NCI-H1417 (cell line): ENCODE measurements at regions not wholly inside any gene's neighbourhood (a gene's known extent, or its start where the extent isn't known, plus 50 kb on each side); places are given as distances from the start of the nearest gene placed in this dataset.

ENCODE experiments used
- DNase-seq, 3 experiments: peaks; one replicate each; lab custom pipeline; 2025; lab: John Stamatoyannopoulos, UW

GRCh38 chr6:142500250-142500786 is 198.5 kb downstream of the ADGRG6 start:
- DNase-seq = no peak

GRCh38 chr6:142501795-142502194 is 200.0 kb downstream of the ADGRG6 start:
- DNase-seq = no peak

DNA sequence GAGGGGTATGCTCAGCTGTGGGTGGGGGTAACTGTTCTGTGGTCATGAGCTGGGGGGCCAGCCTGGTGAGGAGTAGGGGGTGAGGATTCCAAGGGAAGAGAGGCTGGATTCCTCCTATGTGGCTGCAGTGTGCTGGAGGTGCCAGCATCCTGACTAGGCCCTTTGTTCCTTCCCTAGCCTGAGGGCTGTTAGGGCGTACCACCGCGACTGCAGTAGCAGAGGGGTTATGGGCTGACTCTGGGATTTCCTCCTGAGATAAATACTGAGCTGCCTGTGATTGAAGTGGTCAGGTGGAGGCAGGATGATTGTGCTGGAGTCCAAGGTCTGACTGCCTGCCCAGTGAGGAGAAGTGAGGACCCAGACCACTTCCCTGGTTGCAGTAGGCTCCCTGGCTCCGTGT is 205.3 kb downstream of the ADGRG6 start:
- no peak for DNase-seq

GRCh38 chr6:142510211-142510610 is 208.4 kb downstream of the ADGRG6 start:
- DNase-seq = no peak

DNA sequence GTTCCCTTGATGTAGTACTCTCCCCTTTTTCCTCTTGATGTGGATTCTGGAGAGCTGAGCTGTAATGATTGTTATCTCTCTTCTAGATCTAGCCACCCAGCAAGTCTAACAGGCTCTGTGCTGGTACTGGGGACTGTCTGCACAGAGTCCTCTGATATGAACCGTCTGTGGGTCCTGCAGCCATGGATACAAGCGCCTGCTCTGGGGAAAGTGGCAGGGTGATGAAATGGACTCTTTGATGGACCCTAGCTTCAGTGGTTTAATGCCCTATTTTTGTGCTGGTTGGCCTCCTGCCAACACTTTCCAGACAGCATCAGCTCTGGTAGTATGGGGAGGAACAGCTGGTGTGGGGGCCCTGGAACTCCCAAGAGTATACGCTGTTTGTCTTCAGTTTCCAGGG is 216.3 kb downstream of the ADGRG6 start:
- peak in 2 of 3 experiments; percentile 18 to 69 for DNase-seq

- no peak for DNase-seq
Observed at GRCh38 chr6:142518761-142519160, 217.0 kb downstream of the ADGRG6 start.

DNA sequence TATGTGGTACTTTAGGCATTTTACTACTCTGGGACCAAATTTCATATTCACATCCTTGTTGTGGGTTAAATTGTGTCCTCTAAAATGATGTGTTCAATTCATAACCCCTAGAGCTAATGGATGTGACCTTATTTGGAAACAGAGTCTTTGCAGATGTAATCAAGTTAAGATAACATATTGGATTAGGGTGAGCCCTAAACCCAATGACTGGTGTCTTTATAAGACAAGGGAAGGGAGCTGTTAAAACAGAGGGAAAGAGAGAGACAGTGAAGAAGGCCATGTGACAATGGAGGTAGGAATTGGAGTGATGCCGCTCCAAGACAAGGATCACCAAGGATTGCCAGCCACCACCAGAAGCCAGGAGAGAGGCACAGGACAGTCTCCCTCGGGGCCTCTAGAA is 220.0 kb downstream of the ADGRG6 start:
- no peak for DNase-seq

- no peak for DNase-seq
Observed at GRCh38 chr6:142523515-142524375, 221.9 kb downstream of the ADGRG6 start.

GRCh38 chr6:142530566-142530965 is 228.8 kb downstream of the ADGRG6 start:
- DNase-seq = no peak

- DNase-seq = no peak
Observed at GRCh38 chr6:142531727-142532126, 229.9 kb downstream of the ADGRG6 start.

DNA sequence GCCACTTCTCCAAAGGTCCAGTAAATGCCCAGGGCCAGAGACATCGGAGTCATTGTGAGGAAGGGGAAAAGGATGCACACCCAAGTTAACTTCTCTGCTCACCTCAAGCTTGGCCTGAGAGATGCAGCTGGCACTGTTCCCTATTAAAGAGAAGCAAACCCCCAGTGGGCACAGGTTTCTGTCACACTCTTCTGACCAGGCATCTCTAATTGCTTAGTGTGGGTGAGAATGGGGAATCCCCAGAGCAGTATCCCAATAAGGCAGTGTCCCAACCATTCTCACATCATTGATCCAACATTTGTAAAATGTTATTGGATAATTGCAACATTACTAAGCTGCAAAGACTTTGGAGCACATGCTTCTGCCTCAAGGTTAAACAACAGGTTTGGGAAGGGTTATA is 232.3 kb downstream of the ADGRG6 start:
- no peak for DNase-seq

DNA sequence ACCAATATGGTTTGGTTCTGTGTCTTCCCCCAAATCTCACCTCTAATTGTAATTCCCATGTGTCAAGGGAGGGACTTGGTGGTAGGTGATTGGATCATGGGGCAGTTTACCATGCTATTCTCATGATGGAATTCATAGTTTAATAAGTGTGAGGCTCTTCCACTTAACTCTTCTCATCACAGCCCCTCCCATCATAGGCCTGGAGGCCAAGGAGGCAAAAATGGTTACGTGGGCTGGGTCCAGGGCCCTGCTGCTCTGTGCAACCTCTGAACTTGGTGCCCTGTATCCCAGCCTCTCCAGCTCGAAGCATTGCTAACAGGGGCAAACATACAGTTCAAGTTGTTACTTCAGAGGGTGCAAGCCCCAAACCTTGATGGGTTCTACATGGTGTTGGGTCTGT is 232.7 kb downstream of the ADGRG6 start:
- no peak for DNase-seq

GRCh38 chr6:142537612-142538478 is 236.0 kb downstream of the ADGRG6 start:
- peak in 2 of 3 experiments; percentile 21 to 57 for DNase-seq

DNA sequence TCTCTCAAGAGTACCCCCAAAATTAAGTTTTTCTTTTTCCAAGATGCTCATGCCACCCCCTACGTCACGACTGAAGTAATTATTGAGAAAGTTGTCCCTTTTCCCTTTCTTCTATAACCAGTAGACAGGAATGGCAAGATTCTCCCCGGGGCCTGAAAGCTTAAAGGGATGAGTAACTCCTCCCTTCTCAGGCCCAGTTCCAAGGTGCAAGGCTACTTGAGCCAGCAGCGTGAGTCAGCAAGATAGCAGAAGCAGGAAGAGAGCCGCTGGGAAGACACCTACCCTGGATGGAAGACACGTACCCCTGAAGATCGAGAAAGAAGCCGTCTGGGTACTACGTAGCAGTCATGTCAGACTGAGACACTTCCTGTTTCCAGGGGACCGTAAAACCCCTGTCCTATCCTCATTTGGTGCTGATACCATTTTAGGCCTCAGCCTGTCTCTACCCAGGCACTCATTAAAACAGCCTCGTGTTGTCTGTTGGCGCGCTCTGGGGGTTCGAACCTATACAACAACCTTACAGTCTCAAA is 241.0 kb downstream of the ADGRG6 start:
- no peak for DNase-seq

DNA sequence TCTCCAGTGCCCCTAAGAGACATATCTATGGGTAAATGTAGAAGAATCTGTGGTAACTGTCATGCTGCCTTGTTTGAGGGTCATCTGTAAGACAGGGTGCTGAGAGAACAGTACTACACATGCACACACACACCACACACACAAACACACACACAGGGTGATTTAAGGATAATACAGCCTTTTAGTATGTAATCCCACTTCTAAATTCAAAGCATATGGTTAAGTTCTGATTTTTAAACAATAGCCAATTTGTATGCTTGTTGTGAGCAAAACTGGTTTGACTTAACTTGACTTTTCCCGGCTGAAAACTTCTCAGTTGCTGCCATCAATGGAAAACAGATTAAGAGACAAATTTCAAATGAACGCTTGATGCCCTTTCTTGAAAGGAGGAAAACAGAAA is 241.8 kb downstream of the ADGRG6 start:
- DNase-seq = no peak

GRCh38 chr6:142544199-142544838 is 242.5 kb downstream of the ADGRG6 start:
- no peak for DNase-seq

DNA sequence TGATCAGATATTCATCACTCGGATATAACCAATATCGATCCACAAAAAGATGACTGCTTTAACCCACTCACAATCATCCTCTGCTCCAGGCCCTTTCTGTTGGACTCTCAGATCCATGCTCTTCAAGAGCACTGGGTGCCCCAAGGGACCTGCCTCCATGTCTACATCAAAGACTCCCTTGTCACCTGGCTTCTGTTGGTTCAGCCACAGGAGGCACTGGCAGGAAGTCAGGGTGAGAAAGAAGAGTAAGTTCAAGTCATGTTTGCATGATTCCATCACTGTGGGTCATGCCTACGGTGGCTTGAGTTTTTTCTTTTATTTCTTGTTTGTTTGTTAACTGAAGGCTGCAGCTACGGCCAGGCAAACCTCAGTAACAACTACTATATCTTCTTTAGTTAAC is 243.3 kb downstream of the ADGRG6 start:
- DNase-seq = peak in 1 of 3 experiments; percentile 5

- no peak for DNase-seq
Observed at GRCh38 chr6:142548566-142548965, 246.8 kb downstream of the ADGRG6 start.

DNA sequence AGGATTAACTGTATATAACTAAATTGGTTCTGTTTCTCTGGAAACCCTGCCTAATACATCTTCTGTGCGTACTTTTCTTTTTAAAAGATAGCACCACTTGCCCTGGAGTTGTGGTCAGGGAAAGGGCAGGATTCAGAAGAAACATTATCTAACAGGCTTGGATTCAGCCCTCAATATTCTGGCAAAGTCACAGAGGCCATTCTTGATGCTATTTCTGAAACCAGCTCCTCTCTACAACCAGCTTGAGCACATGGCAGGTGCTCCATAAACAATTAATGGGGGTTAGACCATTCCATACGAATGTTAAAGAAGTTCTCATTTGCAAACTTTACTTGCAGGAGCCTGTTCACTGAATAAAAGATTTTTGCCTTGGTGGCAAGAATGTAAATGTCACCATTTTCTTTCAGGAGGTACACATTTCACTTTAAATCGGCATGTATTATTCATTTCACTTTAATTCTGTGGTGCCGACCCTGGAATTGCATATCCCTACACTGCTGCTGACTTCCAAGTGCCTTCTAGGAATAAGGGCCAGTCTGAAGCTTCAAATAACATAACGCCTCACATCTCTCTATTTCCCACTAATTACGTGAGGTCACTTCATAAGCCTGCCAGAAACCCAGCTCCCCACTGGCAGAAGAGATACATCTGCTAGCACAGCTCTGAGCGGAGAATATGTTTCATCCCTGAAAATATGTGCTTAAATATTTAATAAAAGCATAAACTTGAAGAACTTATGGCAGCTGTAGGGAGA is 248.7 kb downstream of the ADGRG6 start:
- DNase-seq = no peak

GRCh38 chr6:142551274-142551811 is 249.5 kb downstream of the ADGRG6 start:
- peak in 2 of 3 experiments; percentile 29 to 52 for DNase-seq

GRCh38 chr6:142558786-142559185 is 257.0 kb downstream of the ADGRG6 start:
- DNase-seq = peak in 1 of 3 experiments; percentile 30
